ENCODE measurements at regions not wholly inside any gene's neighbourhood (a gene's known extent, or its start where the extent isn't known, plus 50 kb on each side); places are given as distances from the start of the nearest gene placed in this dataset.

- DNase-seq, result no peak
Observed at GRCh38 chr2:117396161-117396560, 418.3 kb upstream of the DDX18 start.

- no peak for DNase-seq
Observed at GRCh38 chr2:117401582-117401981, 412.9 kb upstream of the DDX18 start.

- DNase-seq, result no peak
Observed at GRCh38 chr2:117406443-117406842, 408.0 kb upstream of the DDX18 start.

GRCh38 chr2:117407746-117408145 lies 406.7 kb upstream of the DDX18 start:
- no peak for DNase-seq

GRCh38 chr2:117409443-117409842 lies 405.0 kb upstream of the DDX18 start:
- no peak for DNase-seq

- no peak for DNase-seq
Observed at GRCh38 chr2:117411983-117412382, 402.5 kb upstream of the DDX18 start.

- DNase-seq, result no peak
Observed at GRCh38 chr2:117432746-117433145, 381.7 kb upstream of the DDX18 start.

- no peak for DNase-seq
Observed at GRCh38 chr2:117436697-117437096, 377.8 kb upstream of the DDX18 start.

- DNase-seq, result peak; percentile 62 to 67
Observed at GRCh38 chr2:117470311-117471095, 344.0 kb upstream of the DDX18 start.

GRCh38 chr2:117481608-117482007 lies 332.9 kb upstream of the DDX18 start:
- peak; percentile 23 to 60 for DNase-seq

- no peak for DNase-seq
Observed at GRCh38 chr2:117485588-117485987, 328.9 kb upstream of the DDX18 start.

- no peak for DNase-seq
Observed at GRCh38 chr2:117486081-117486480, 328.4 kb upstream of the DDX18 start.

GRCh38 chr2:117492209-117492851 lies 322.2 kb upstream of the DDX18 start:
- DNase-seq, result no peak

- no peak for DNase-seq
Observed at GRCh38 chr2:117500721-117501120, 313.8 kb upstream of the DDX18 start.

- no peak for DNase-seq
Observed at GRCh38 chr2:117502121-117502520, 312.4 kb upstream of the DDX18 start.

GRCh38 chr2:117512307-117512706 lies 302.2 kb upstream of the DDX18 start:
- DNase-seq, result no peak

- DNase-seq, result no peak
Observed at GRCh38 chr2:117514371-117514770, 300.1 kb upstream of the DDX18 start.

GRCh38 chr2:117519238-117519637 lies 295.3 kb upstream of the DDX18 start:
- DNase-seq, result no peak

- no peak for DNase-seq
Observed at GRCh38 chr2:117519721-117520120, 294.8 kb upstream of the DDX18 start.

GRCh38 chr2:117523267-117523666 lies 291.2 kb upstream of the DDX18 start:
- peak; percentile 61 to 83 for DNase-seq

GRCh38 chr2:117523711-117524238 lies 290.7 kb upstream of the DDX18 start:
- no peak for DNase-seq

GRCh38 chr2:117536139-117536538 lies 278.4 kb upstream of the DDX18 start:
- DNase-seq, result no peak

- no peak for DNase-seq
Observed at GRCh38 chr2:117537032-117537431, 277.5 kb upstream of the DDX18 start.

- no peak for DNase-seq
Observed at GRCh38 chr2:117551858-117552257, 262.6 kb upstream of the DDX18 start.
